Heart left ventricle (tissue), 13 donors: ENCODE measurements at regions not wholly inside any gene's neighbourhood (a gene's known extent, or its start where the extent isn't known, plus 50 kb on each side); places are given as distances from the start of the nearest gene placed in this dataset.

Experiments used
- POLR2A ChIP-seq, 2 donors: fragments of 450-650 bp; IDR thresholded peaks; one replicate each; pipeline ENCODE4 v1.6.1; 2017; ENCODE audit warnings: antibody characterized with exemption in 2 of 2, mild to moderate bottlenecking in 2 of 2, moderate library complexity in 2 of 2
- TF ChIP-seq, protein P1 (sequence below), 12 donors: fragments of 200-600 bp; sonication (generic) in 4 of 12; IDR thresholded peaks; one replicate each; pipeline versions ENCODE4 v1.5.0 to v1.8.0; 2018 to 2022; ENCODE audit warnings: antibody characterized with exemption in 12 of 12, mild to moderate bottlenecking in 5 of 12
- donor health status: ischemic (EF 13 %, LVEDD 7.1; RV severe dilation, severe dysfunction).
- donor health status: DM: no; HTN: yes; CAD: no.
- donor health status: DM: no; HTN: no; CAD: no.
- donor health status: ischemic (EF 25% LVEDD 6.9; RV normal size, moderate dysfunction).
- donor health status: ischemic (EF 25% LVEDD 5.7; RV mildly dilated, moderate dysfunction).
- donor health status: ischemic (EF 35%, LVEDD 5.7; RV mildly dilated, moderate dysfunction).
- donor health status: nonischemic (EF 11% LVEDD 7.7; RV severe dilation, severe dysfunction).
- donor health status: DM: yes; HTN: yes; CAD: no.
- donor health status: PGD.
- donor health status: ischemic (EF 29% LVEDD 5.4; RV normal size, mild dysfunction).
- donor health status: nonischemic (EF 23%, LVEDD 6.1; RV moderate dilation, normal function).

DNA sequence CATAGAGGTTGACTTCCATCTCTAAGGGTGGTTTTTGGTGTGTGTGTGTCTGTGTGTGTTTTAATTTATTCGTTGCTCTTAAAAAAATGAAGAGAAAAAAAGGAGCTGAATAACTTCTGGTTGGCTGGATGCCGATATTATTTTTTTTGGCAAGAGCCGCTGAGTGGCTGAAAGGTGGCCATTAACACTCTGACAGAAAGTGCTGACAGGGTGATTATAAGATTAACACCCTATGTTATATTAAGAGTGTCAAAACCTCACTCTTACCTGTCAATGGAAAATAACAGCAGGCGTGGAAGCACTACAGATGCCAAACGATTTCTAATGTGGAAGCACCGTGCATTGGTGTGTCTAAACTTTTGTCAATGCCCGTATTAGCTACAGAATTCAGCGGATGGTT lies 622.5 kb downstream of the ANKRD50 start:
- no peak for TF ChIP-seq POLR2A (IDR thresholded peaks at IDR 0.05)
- TF ChIP-seq, protein P1, sequence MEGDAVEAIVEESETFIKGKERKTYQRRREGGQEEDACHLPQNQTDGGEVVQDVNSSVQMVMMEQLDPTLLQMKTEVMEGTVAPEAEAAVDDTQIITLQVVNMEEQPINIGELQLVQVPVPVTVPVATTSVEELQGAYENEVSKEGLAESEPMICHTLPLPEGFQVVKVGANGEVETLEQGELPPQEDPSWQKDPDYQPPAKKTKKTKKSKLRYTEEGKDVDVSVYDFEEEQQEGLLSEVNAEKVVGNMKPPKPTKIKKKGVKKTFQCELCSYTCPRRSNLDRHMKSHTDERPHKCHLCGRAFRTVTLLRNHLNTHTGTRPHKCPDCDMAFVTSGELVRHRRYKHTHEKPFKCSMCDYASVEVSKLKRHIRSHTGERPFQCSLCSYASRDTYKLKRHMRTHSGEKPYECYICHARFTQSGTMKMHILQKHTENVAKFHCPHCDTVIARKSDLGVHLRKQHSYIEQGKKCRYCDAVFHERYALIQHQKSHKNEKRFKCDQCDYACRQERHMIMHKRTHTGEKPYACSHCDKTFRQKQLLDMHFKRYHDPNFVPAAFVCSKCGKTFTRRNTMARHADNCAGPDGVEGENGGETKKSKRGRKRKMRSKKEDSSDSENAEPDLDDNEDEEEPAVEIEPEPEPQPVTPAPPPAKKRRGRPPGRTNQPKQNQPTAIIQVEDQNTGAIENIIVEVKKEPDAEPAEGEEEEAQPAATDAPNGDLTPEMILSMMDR (IDR thresholded peaks at IDR 0.05): no peak
